ENCODE measurements at regions not wholly inside any gene's neighbourhood (a gene's known extent, or its start where the extent isn't known, plus 50 kb on each side); places are given as distances from the start of the nearest gene placed in this dataset.

GRCh38 chr18:23388357-23388756, 64.7 kb upstream of the RIOK3 start:
- DNase-seq (ENCODE audit: low read depth), result no peak

DNA sequence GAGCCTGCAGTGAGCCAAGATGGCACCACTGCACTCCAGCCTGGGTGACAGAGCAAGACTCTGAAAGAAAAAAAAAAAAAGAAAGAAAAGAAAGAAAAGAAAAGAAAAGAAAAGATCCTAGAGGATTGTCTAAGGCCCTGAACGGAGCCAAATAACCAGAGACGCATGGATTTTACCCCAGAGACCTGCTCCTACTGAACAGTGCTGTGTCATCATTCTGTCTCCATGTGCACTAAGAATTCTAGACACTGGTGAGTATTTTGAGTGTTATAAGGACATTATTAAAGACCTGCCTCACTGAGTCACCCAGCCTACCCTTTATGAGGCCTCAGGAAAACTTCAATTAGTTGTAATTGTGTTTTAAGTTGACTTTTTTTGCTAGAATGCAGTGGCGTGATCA, 61.9 kb upstream of the RIOK3 start:
- DNase-seq (ENCODE audit: low read depth), result peak; percentile 25
- TF ChIP-seq, protein P1, sequence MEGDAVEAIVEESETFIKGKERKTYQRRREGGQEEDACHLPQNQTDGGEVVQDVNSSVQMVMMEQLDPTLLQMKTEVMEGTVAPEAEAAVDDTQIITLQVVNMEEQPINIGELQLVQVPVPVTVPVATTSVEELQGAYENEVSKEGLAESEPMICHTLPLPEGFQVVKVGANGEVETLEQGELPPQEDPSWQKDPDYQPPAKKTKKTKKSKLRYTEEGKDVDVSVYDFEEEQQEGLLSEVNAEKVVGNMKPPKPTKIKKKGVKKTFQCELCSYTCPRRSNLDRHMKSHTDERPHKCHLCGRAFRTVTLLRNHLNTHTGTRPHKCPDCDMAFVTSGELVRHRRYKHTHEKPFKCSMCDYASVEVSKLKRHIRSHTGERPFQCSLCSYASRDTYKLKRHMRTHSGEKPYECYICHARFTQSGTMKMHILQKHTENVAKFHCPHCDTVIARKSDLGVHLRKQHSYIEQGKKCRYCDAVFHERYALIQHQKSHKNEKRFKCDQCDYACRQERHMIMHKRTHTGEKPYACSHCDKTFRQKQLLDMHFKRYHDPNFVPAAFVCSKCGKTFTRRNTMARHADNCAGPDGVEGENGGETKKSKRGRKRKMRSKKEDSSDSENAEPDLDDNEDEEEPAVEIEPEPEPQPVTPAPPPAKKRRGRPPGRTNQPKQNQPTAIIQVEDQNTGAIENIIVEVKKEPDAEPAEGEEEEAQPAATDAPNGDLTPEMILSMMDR (conservative IDR thresholded peaks at IDR 0.05; ENCODE audit: control insufficient read depth, insufficient read depth, low read depth, low read length), result no peak
- no peak overlapping the region for H3K4me3 ChIP-seq (ENCODE audit: control insufficient read depth, low read depth, low read length)

More at GRCh38 chr18:23388357-23388756, 64.7 kb upstream of the RIOK3 start:
- TF ChIP-seq, protein P1 (conservative IDR thresholded peaks at IDR 0.05; ENCODE audit: control insufficient read depth, insufficient read depth, low read depth, low read length), result no peak
- H3K4me3 ChIP-seq (ENCODE audit: control insufficient read depth, low read depth, low read length), result no peak overlapping the region

DNA sequence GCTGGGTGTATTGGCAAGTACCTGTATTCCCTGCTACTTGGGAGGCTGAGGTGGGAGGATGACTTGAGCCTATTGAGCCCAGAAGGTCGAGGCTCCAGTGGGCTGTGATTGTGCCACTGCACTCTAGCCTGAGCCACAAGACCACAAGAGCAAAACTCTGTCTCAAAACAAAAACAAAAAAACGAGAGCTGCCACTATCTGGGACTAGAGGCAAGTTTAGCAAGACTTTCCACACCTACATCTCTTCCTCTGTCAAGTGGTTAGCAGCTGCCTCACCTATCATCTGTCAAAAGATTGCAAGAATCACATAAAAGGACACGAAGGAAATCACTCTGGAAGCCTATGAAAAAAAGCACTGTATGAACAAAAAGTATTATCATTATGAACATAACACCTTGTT, 55.2 kb upstream of the RIOK3 start:
- no peak for DNase-seq (ENCODE audit: low read depth)
- TF ChIP-seq, protein P1 (conservative IDR thresholded peaks at IDR 0.05; ENCODE audit: control insufficient read depth, insufficient read depth, low read depth, low read length), result no peak
- no peak overlapping the region for H3K4me3 ChIP-seq (ENCODE audit: control insufficient read depth, low read depth, low read length)

- no peak overlapping the region for H3K4me3 ChIP-seq (ENCODE audit: control insufficient read depth, low read depth, low read length)
- TF ChIP-seq, protein P1 (conservative IDR thresholded peaks at IDR 0.05; ENCODE audit: control insufficient read depth, insufficient read depth, low read depth, low read length), result no peak
- peak; percentile 33 for DNase-seq (ENCODE audit: low read depth)
These were observed 54.7 kb upstream of the RIOK3 start for GRCh38 chr18:23398401-23398800.

GRCh38 chr18:23399067-23399466, 54.0 kb upstream of the RIOK3 start:
- no peak overlapping the region for H3K4me3 ChIP-seq (ENCODE audit: control insufficient read depth, low read depth, low read length)
- DNase-seq (ENCODE audit: low read depth), result no peak
- TF ChIP-seq, protein P1 (conservative IDR thresholded peaks at IDR 0.05; ENCODE audit: control insufficient read depth, insufficient read depth, low read depth, low read length), result no peak

DNA sequence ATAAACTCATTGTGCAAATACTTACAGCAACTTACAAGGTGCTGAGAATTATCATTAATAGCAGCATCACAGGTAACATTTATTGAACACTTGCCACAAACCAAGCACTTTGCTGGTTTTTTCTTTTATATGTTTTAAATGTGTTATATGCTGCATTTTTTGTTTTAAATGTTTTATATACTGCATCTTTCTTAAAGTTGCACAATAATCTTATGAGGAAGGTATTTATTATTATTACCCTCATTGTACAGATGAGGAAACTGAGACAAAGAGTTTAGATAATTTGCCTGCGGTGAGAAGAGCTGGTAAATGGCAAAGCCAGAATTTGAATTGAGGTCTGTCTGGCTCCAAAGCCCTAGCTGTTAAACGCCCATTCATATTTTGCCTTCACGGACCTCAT, 52.2 kb upstream of the RIOK3 start:
- no peak overlapping the region for H3K4me3 ChIP-seq (ENCODE audit: control insufficient read depth, low read depth, low read length)
- no peak for DNase-seq (ENCODE audit: low read depth)
- TF ChIP-seq, protein P1 (conservative IDR thresholded peaks at IDR 0.05; ENCODE audit: control insufficient read depth, insufficient read depth, low read depth, low read length), result no peak
